ENCODE measurements at regions not wholly inside any gene's neighbourhood (a gene's known extent, or its start where the extent isn't known, plus 50 kb on each side); places are given as distances from the start of the nearest gene placed in this dataset.
"Not testable (repeated sequence)": the region's sequence is repeated elsewhere in the genome, so short reads cannot be mapped to it uniquely, and the experiment has no call there.

DNA sequence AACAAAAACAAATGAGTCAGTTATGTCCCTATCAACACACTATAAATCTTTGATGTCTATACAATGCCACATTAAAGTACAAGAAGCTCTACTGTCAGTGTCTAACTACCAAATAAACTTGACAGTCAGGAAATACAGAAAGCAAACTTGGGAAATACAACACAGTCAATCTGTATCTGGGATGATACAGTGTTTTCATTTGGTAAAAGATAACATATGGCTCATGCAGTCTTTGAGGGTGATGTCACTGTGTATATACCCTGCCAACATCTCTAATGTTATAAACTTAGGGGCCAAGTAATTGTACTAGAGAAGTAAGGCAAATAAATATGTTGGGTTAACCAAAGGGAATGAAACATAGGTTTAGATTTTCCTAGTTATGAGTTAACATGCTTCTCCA lies 552.5 kb upstream of the ADAMTS5 start:
- Histone ChIP-seq H3K4me3 (ENCODE audit: low read depth, low read length) (no peak overlapping the region), H3K36me3 (no peaks in the 10 kb centered on the region), H3K27ac (no peak overlapping the region), H3K27me3 (ENCODE audit: insufficient read depth, low read depth, severe bottlenecking) (peaks cover 7% of the 10 kb centered on the region), H3K9me3 (ENCODE audit: severe bottlenecking) (peaks cover 9% of the 10 kb centered on the region)
- DNase-seq: no peak
- TF ChIP-seq, protein P1, sequence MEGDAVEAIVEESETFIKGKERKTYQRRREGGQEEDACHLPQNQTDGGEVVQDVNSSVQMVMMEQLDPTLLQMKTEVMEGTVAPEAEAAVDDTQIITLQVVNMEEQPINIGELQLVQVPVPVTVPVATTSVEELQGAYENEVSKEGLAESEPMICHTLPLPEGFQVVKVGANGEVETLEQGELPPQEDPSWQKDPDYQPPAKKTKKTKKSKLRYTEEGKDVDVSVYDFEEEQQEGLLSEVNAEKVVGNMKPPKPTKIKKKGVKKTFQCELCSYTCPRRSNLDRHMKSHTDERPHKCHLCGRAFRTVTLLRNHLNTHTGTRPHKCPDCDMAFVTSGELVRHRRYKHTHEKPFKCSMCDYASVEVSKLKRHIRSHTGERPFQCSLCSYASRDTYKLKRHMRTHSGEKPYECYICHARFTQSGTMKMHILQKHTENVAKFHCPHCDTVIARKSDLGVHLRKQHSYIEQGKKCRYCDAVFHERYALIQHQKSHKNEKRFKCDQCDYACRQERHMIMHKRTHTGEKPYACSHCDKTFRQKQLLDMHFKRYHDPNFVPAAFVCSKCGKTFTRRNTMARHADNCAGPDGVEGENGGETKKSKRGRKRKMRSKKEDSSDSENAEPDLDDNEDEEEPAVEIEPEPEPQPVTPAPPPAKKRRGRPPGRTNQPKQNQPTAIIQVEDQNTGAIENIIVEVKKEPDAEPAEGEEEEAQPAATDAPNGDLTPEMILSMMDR (IDR thresholded peaks at IDR 0.05; ENCODE audit: low read depth, low read length): no peak

DNA sequence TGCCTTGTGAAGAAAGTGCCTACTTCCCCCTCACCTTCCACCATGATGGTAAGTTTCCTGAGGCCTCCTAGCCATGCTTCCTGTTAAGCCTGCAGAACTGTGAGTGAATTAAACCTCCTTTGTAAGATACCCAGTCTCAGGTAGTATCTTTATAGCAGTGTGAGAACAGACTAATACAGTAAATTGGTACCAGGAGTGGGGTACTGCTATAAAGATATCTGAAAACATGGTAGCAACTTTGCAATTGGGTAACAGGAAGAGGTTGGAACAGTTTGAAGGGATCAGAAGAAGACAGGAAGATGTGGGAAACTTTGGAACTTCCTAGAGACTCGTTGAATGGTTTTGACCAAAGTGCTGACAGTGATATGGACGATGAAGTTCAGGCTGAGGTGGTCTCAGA lies 550.3 kb upstream of the ADAMTS5 start:
- not testable (repeated sequence) for H3K27me3 ChIP-seq (ENCODE audit: insufficient read depth, low read depth, severe bottlenecking); DNase-seq; H3K9me3 ChIP-seq (ENCODE audit: severe bottlenecking); H3K4me3 ChIP-seq (ENCODE audit: low read depth, low read length); H3K27ac ChIP-seq; H3K36me3 ChIP-seq

DNA sequence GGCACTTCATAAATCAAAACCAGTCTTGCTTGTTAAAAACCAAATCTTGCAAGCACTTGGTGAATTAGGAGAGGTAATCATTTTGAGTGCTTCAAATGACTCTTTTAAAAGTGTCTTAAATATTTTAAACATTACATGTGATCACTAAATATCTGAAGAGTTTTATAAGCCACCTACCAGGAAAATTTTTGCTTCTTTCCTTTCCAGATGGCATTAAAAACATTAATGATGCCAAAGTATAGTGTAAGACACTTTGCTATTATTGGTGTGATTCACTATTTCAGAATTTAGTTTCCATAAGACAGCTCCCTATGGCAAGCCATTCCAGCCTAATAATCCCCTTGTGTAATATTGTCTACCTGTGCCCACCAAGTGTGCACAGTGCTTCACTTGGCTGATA lies 548.8 kb upstream of the ADAMTS5 start:
- Histone ChIP-seq H3K36me3 (no peaks in the 10 kb centered on the region), H3K9me3 (ENCODE audit: severe bottlenecking) (peaks cover 9% of the 10 kb centered on the region), H3K4me3 (ENCODE audit: low read depth, low read length) (no peak overlapping the region), H3K27ac (no peak overlapping the region), H3K27me3 (ENCODE audit: insufficient read depth, low read depth, severe bottlenecking) (peaks cover 6% of the 10 kb centered on the region)
- no peak for DNase-seq
- TF ChIP-seq, protein P1 (IDR thresholded peaks at IDR 0.05; ENCODE audit: low read depth, low read length): no peak

DNA sequence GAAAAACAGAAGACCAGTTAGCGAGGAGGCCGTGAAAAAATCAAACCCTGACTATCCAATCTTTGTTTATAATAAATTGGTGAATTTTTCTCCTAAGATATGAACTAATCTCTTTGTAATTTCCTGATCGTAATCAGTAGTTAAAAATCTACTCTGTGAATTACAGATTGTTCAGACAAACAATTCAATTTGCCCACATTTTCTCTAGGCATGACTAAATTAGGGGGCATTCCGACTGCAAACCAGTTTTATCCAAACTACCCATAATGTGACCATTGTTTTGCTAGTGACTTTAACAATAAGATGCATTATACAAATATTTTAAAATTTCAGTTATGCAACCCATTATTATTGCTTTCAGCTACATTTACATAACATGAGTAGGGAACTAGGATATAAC lies 546.9 kb upstream of the ADAMTS5 start:
- H3K27ac ChIP-seq: no peak overlapping the region
- H3K9me3 ChIP-seq (ENCODE audit: severe bottlenecking): peaks cover 9% of the 10 kb centered on the region
- no peak overlapping the region for H3K4me3 ChIP-seq (ENCODE audit: low read depth, low read length)
- DNase-seq: no peak
- no peaks in the 10 kb centered on the region for H3K36me3 ChIP-seq
- peaks cover 11% of the 10 kb centered on the region for H3K27me3 ChIP-seq (ENCODE audit: insufficient read depth, low read depth, severe bottlenecking)
- TF ChIP-seq, protein P1 (IDR thresholded peaks at IDR 0.05; ENCODE audit: low read depth, low read length): no peak

DNA sequence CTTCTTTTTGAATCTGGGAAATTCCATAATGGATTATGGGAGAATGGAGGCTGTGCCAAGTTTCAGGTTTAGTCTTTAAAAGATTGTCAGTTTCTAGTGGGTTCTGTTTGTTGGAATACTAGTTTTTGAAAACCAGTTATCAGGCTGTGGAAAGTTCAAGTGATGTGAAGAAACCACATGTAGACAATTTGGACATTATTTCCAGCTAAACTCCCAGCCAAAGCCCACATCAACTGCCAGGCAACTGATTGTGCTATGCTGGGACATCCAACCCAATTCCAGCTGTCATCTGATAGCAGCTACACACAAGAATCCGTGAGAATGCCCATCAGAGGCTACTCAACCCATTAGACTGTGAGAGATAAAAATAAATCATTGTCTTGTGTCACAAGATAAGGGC lies 546.1 kb upstream of the ADAMTS5 start:
- Histone ChIP-seq H3K27ac (no peak overlapping the region), H3K27me3 (ENCODE audit: insufficient read depth, low read depth, severe bottlenecking) (peaks cover 11% of the 10 kb centered on the region), H3K9me3 (ENCODE audit: severe bottlenecking) (peaks cover 9% of the 10 kb centered on the region), H3K36me3 (no peaks in the 10 kb centered on the region), H3K4me3 (ENCODE audit: low read depth, low read length) (no peak overlapping the region)
- no peak for DNase-seq
- TF ChIP-seq, protein P1 (IDR thresholded peaks at IDR 0.05; ENCODE audit: low read depth, low read length): no peak

DNA sequence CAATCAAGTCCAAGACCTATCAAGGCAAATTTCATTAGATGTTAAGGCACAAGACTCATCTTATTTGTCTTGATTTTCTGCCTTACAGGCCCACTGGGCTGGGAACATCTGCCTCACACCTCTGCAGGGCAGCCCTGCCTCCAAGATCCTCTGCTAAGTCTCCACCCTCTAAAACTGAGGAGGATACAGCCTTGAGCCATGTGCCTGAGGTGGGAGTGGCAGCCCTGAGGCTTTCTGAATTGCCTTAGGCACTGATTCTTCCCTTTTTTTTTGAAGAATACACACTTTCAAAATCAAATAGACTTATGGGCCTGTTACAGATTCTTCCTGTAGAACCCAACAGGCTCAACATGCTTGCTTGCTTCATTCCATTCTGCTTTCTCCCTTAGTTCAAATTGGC lies 544.3 kb upstream of the ADAMTS5 start:
- Histone ChIP-seq H3K9me3 (ENCODE audit: severe bottlenecking) (no peaks in the 10 kb centered on the region), H3K27ac (no peak overlapping the region)
- TF ChIP-seq, protein P1 (IDR thresholded peaks at IDR 0.05; ENCODE audit: low read depth, low read length): no peak

More for the DNA sequence above, 544.3 kb upstream of the ADAMTS5 start:
- Histone ChIP-seq H3K27me3 (ENCODE audit: insufficient read depth, low read depth, severe bottlenecking) (peaks cover 11% of the 10 kb centered on the region), H3K4me3 (ENCODE audit: low read depth, low read length) (no peak overlapping the region), H3K36me3 (no peaks in the 10 kb centered on the region)
- no peak for DNase-seq
